HG03442 (cell line): ENCODE measurements at regions not wholly inside any gene's neighbourhood (a gene's known extent, or its start where the extent isn't known, plus 50 kb on each side); places are given as distances from the start of the nearest gene placed in this dataset.

Source experiments
- ATAC-seq: cut with Tn5 transposase; IDR thresholded peaks from one replicate; pipeline ENCODE4 v1.9.1; 2021; ENCODE audit warnings: mild to moderate bottlenecking, moderate library complexity; ENCODE audit not compliant: unreplicated experiment

- ATAC-seq, result no peak
Observed at GRCh38 chr12:115859231-115859630, 418.3 kb downstream of the MED13L start.

- no peak for ATAC-seq
Observed at GRCh38 chr12:115857923-115858322, 419.6 kb downstream of the MED13L start.

GRCh38 chr12:115857160-115857920, 420.2 kb downstream of the MED13L start:
- no peak for ATAC-seq

GRCh38 chr12:115852054-115852453, 425.4 kb downstream of the MED13L start:
- no peak for ATAC-seq

GRCh38 chr12:115850957-115851356, 426.5 kb downstream of the MED13L start:
- ATAC-seq, result no peak

GRCh38 chr12:115849262-115849943, 428.1 kb downstream of the MED13L start:
- no peak for ATAC-seq

GRCh38 chr12:115847398-115847797, 430.1 kb downstream of the MED13L start:
- no peak for ATAC-seq

GRCh38 chr12:115846516-115846915, 431.0 kb downstream of the MED13L start:
- no peak for ATAC-seq

GRCh38 chr12:115840159-115840558, 437.3 kb downstream of the MED13L start:
- ATAC-seq, result no peak

GRCh38 chr12:115838952-115839351, 438.5 kb downstream of the MED13L start:
- no peak for ATAC-seq

- no peak for ATAC-seq
Observed at GRCh38 chr12:115837220-115837619, 440.3 kb downstream of the MED13L start.

GRCh38 chr12:115835445-115835844, 442.0 kb downstream of the MED13L start:
- no peak for ATAC-seq

- ATAC-seq, result no peak
Observed at GRCh38 chr12:115833704-115834103, 443.8 kb downstream of the MED13L start.

- no peak for ATAC-seq
Observed at GRCh38 chr12:115830633-115831032, 446.9 kb downstream of the MED13L start.

- no peak for ATAC-seq
Observed at GRCh38 chr12:115830070-115830469, 447.4 kb downstream of the MED13L start.

- no peak for ATAC-seq
Observed at GRCh38 chr12:115828168-115828567, 449.3 kb downstream of the MED13L start.

GRCh38 chr12:115824936-115825602, 452.4 kb downstream of the MED13L start:
- ATAC-seq, result no peak

GRCh38 chr12:115823635-115824034, 453.9 kb downstream of the MED13L start:
- no peak for ATAC-seq

GRCh38 chr12:115820656-115821055, 456.8 kb downstream of the MED13L start:
- no peak for ATAC-seq

GRCh38 chr12:115818973-115819372, 458.5 kb downstream of the MED13L start:
- no peak for ATAC-seq

GRCh38 chr12:115817389-115817788, 460.1 kb downstream of the MED13L start:
- no peak for ATAC-seq

- no peak for ATAC-seq
Observed at GRCh38 chr12:115815924-115816323, 461.6 kb downstream of the MED13L start.
